IPS-18a (cell line): ENCODE measurements at regions not wholly inside any gene's neighbourhood (a gene's known extent, or its start where the extent isn't known, plus 50 kb on each side); places are given as distances from the start of the nearest gene placed in this dataset.

Experiments
- H3K27ac ChIP-seq: one replicate; pipeline ENCODE4 v1.5.1; 2013; ENCODE audit warnings: low read length
- H3K27me3 ChIP-seq: one replicate; pipeline ENCODE4 v1.6.1; 2013; ENCODE audit warnings: mild to moderate bottlenecking, low read length; ENCODE audit not compliant: control insufficient read depth, insufficient read depth
- H3K36me3 ChIP-seq: one replicate; pipeline ENCODE4 v1.6.1; 2013; ENCODE audit warnings: low read depth, low read length; ENCODE audit not compliant: control insufficient read depth
- H3K4me1 ChIP-seq: one replicate; pipeline ENCODE4 v1.6.1; 2013; ENCODE audit warnings: low read depth, low read length; ENCODE audit not compliant: control insufficient read depth
- H3K4me3 ChIP-seq: one replicate; pipeline ENCODE4 v1.5.1; 2013; ENCODE audit warnings: low read length
- H3K9ac ChIP-seq: one replicate; pipeline ENCODE4 v1.6.1; 2013; ENCODE audit warnings: mild to moderate bottlenecking, low read length, moderate library complexity
- H3K9me3 ChIP-seq: one replicate; pipeline ENCODE4 v1.6.1; 2013; ENCODE audit warnings: low read depth, low read length; ENCODE audit not compliant: control insufficient read depth

DNA sequence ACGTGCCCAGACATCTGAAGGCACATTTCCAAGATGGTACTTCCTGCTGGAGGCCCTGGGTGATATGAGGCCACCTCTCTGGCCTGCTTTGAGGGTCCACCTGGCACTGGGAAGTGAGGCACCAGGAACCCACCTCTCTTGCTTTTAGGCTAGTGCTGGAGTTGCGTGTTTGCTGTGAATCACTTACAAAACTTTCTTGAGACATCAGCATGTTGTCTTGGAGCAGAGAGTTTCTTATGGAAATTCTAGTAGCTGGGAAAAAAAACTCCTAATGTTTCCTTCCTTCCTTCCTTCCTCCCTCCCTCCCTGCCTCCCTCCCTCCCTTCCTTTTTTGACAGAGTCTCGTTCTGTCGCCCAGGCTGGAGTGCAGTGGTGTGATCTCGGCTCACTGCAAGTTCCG lies 341.3 kb downstream of the MIAT start:
- H3K9me3 ChIP-seq: no peaks in the 10 kb centered on the region
- H3K36me3 ChIP-seq: no peaks in the 10 kb centered on the region
- H3K4me1 ChIP-seq: no peaks in the 10 kb centered on the region
- H3K27me3 ChIP-seq: no peaks in the 10 kb centered on the region
- no peak overlapping the region for H3K9ac ChIP-seq
- no peak overlapping the region for H3K27ac ChIP-seq
- no peak overlapping the region for H3K4me3 ChIP-seq

DNA sequence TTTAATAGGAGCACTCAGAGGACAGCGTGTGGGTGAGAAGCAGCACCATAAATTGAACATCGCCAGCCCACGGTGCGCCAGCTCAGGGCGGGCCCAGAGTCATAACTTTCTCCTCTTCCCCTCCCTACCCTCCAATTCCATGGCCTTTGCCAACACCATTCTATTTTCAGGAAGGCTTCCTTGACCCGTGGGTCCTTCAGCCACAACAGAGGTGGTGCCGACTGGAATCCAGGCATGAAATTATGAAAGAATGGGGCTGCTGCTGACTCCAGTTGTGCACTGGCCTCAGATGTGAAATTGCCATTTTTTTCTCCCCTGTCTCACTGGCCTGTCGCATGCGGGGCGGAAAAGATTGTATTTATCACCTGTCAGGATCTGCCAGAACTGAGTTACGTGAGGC lies 345.9 kb downstream of the MIAT start:
- Histone ChIP-seq H3K4me3 (no peak overlapping the region), H3K36me3 (no peaks in the 10 kb centered on the region), H3K27ac (no peak overlapping the region), H3K4me1 (peaks cover 9% of the 10 kb centered on the region), H3K9me3 (no peaks in the 10 kb centered on the region), H3K9ac (no peak overlapping the region), H3K27me3 (no peaks in the 10 kb centered on the region)

- no peak overlapping the region for H3K9ac ChIP-seq
- H3K36me3 ChIP-seq: no peaks in the 10 kb centered on the region
- no peak overlapping the region for H3K4me3 ChIP-seq
- no peaks in the 10 kb centered on the region for H3K27me3 ChIP-seq
- peaks cover 9% of the 10 kb centered on the region for H3K4me1 ChIP-seq
- no peaks in the 10 kb centered on the region for H3K9me3 ChIP-seq
- H3K27ac ChIP-seq: no peak overlapping the region
Observed at GRCh38 chr22:27004434-27004833, 347.0 kb downstream of the MIAT start.

GRCh38 chr22:27008454-27008853 lies 351.1 kb downstream of the MIAT start:
- Histone ChIP-seq H3K4me1 (peaks cover 9% of the 10 kb centered on the region), H3K27me3 (no peaks in the 10 kb centered on the region), H3K4me3 (no peak overlapping the region), H3K9me3 (no peaks in the 10 kb centered on the region), H3K27ac (no peak overlapping the region), H3K36me3 (no peaks in the 10 kb centered on the region), H3K9ac (no peak overlapping the region)

GRCh38 chr22:27011133-27011532 lies 353.7 kb downstream of the MIAT start:
- no peak overlapping the region for H3K9ac ChIP-seq
- no peaks in the 10 kb centered on the region for H3K36me3 ChIP-seq
- no peak overlapping the region for H3K4me3 ChIP-seq
- no peaks in the 10 kb centered on the region for H3K9me3 ChIP-seq
- no peak overlapping the region for H3K27ac ChIP-seq
- H3K4me1 ChIP-seq: no peaks in the 10 kb centered on the region
- no peaks in the 10 kb centered on the region for H3K27me3 ChIP-seq

- Histone ChIP-seq H3K27ac (no peak overlapping the region), H3K9ac (no peak overlapping the region), H3K4me3 (no peak overlapping the region), H3K36me3 (no peaks in the 10 kb centered on the region), H3K9me3 (no peaks in the 10 kb centered on the region), H3K27me3 (no peaks in the 10 kb centered on the region), H3K4me1 (no peaks in the 10 kb centered on the region)
Observed at GRCh38 chr22:27011717-27012116, 354.3 kb downstream of the MIAT start.

DNA sequence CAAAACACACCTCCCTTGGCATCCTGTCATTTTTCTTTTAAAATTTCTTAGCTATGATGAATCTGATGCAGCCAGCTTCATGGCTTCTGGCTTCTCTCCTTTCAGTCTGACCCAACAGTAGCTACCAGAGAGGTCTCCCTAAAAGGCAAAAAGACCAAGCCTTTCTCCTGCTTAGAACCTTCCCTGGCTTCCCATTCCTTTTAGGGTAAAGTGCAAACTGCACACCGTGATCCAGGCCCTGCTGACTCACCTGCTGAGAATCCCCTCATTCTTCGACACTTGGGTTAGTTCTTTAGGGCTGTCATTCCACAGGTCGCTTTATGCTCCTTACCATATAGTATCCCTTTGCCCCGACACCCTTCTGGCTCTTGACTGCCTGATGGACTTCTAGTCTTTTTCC lies 362.4 kb downstream of the MIAT start:
- Histone ChIP-seq H3K9me3 (no peaks in the 10 kb centered on the region), H3K9ac (no peak overlapping the region), H3K27me3 (no peaks in the 10 kb centered on the region), H3K36me3 (no peaks in the 10 kb centered on the region), H3K4me1 (no peaks in the 10 kb centered on the region), H3K27ac (no peak overlapping the region), H3K4me3 (no peak overlapping the region)

DNA sequence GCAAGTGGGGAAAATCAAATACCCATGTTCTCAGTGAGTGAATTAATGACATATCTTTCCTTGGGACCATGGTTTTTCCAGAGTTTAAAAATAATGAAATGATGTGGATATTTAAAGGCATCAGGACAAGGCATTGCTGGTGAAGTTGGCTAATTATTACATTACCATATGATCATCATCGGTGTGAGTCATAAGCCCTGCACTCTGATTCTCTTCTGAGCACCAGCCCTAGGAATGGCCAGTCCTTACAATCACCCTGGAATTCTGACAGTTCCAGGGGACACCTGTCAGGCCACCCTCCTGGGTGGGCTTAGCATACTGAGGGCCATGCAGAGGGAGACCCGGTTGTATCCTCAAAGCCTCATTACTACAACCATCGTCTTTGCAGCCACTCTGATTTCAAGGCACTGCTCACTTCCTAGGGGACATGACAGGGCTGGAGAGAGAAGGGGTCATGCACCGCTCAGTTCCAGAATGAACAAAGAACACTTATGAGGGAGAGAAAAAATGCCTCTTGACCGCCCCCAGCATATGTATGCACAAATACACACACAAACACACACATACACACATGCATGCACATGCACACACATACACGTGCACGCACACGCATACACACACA lies 365.0 kb downstream of the MIAT start:
- Histone ChIP-seq H3K27me3 (no peaks in the 10 kb centered on the region), H3K4me3 (no peak overlapping the region), H3K27ac (no peak overlapping the region), H3K36me3 (no peaks in the 10 kb centered on the region), H3K4me1 (no peaks in the 10 kb centered on the region), H3K9ac (no peak overlapping the region), H3K9me3 (no peaks in the 10 kb centered on the region)

DNA sequence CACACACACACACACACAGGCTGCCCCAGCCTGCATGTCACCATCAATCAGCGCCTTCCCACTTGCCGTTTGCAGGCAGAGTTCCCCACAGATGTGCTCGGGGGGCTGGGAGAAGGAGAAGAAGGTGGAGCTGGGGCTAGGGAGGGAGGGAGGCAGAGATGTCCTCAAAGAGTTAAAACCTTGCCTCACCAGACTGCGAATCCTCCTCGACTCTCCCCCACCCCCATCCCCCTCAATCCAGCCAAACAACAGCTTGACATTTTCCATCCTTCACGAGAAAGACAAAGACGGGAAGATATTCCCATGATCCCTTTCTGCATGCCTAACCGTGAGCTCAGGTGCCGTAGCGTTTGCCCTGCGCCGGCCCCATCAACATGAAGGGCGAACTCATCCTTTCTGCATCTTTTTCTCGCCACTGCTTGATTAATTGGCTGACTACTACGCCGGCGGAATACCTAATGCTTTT lies 365.5 kb downstream of the MIAT start:
- H3K4me1 ChIP-seq: no peaks in the 10 kb centered on the region
- H3K27ac ChIP-seq: no peak overlapping the region
- no peaks in the 10 kb centered on the region for H3K27me3 ChIP-seq
- H3K9me3 ChIP-seq: no peaks in the 10 kb centered on the region
- no peak overlapping the region for H3K4me3 ChIP-seq
- no peaks in the 10 kb centered on the region for H3K36me3 ChIP-seq
- no peak overlapping the region for H3K9ac ChIP-seq

DNA sequence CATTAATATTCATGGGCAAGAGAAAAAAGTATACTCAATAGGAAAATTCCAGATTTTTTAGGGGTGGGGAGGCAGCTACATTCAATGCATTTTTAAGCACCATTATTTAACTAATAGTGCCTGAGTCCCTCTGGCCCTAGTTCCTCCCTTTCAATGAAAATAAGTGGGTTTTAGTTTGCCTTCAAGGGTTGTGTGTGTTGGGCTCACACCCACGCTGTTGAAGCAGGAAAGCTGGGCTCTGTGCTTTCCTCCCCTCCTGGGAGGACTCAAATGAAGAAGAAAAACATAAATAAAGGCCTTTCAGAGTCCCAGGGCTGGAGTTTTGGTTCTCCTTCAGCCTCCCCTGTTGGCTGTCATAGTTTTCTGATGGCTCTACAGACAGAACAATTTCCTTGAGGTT lies 366.2 kb downstream of the MIAT start:
- H3K9ac ChIP-seq: no peak overlapping the region
- no peaks in the 10 kb centered on the region for H3K27me3 ChIP-seq
- H3K4me3 ChIP-seq: no peak overlapping the region

DNA sequence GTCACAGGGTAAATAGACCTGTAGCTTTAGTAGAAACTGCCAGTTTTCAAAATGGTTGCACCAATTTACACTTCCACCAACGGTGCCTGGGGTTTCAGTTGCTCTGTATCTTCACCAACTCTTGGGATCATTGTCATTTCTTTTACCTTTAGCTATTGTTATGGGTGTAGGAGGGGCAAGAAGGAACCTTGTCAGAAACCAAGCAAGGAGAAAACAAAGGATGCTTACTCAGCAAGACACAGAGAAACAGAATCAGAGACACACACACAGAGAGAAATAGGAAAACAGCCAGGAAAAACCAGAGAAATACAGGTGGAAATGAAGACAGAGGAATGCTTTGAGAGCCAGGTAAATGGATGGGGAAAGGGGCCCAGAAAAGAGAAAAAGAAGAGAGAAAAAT lies 367.6 kb downstream of the MIAT start:
- Histone ChIP-seq H3K27me3 (no peaks in the 10 kb centered on the region), H3K9ac (no peak overlapping the region), H3K36me3 (no peaks in the 10 kb centered on the region), H3K9me3 (no peaks in the 10 kb centered on the region), H3K4me1 (no peaks in the 10 kb centered on the region), H3K4me3 (no peak overlapping the region), H3K27ac (no peak overlapping the region)

More for the DNA sequence above, 366.2 kb downstream of the MIAT start:
- Histone ChIP-seq H3K9me3 (no peaks in the 10 kb centered on the region), H3K36me3 (no peaks in the 10 kb centered on the region), H3K27ac (no peak overlapping the region), H3K4me1 (no peaks in the 10 kb centered on the region)

- Histone ChIP-seq H3K27ac (no peak overlapping the region), H3K9me3 (no peaks in the 10 kb centered on the region), H3K4me1 (peaks cover 4% of the 10 kb centered on the region), H3K4me3 (no peak overlapping the region), H3K36me3 (no peaks in the 10 kb centered on the region), H3K27me3 (no peaks in the 10 kb centered on the region), H3K9ac (no peak overlapping the region)
Observed at GRCh38 chr22:27028093-27028492, 370.7 kb downstream of the MIAT start.
